Osteocyte (in vitro differentiated cells): ENCODE measurements at regions not wholly inside any gene's neighbourhood (a gene's known extent, or its start where the extent isn't known, plus 50 kb on each side); places are given as distances from the start of the nearest gene placed in this dataset.

Experiments
- DNase-seq: peaks from one replicate; pipeline ENCODE4 v3.0.0; 2021; ENCODE audit warnings: mixed read lengths; ENCODE audit not compliant: unreplicated experiment; ENCODE audit errors: extremely low spot score
- H3K27ac Mint-ChIP-seq: one replicate; pipeline ENCODE4 v1.8.0; 2021; ENCODE audit warnings: mild to moderate bottlenecking, mixed read lengths; ENCODE audit not compliant: unreplicated experiment
- H3K27me3 Mint-ChIP-seq: one replicate; pipeline ENCODE4 v1.8.0; 2021; ENCODE audit warnings: mixed read lengths; ENCODE audit not compliant: unreplicated experiment
- H3K36me3 Mint-ChIP-seq: one replicate; pipeline ENCODE4 v1.8.0; 2021; ENCODE audit warnings: mixed read lengths; ENCODE audit not compliant: unreplicated experiment
- H3K4me1 Mint-ChIP-seq: one replicate; pipeline ENCODE4 v1.8.0; 2021; ENCODE audit warnings: mixed read lengths; ENCODE audit not compliant: unreplicated experiment
- H3K4me3 Mint-ChIP-seq: one replicate; pipeline ENCODE4 v1.8.0; 2021; ENCODE audit warnings: mild to moderate bottlenecking, moderate library complexity, mixed read lengths; ENCODE audit not compliant: unreplicated experiment
- H3K9me3 Mint-ChIP-seq: one replicate; pipeline ENCODE4 v1.8.0; 2021; ENCODE audit warnings: mixed read lengths; ENCODE audit not compliant: unreplicated experiment
- CTCF ChIP-seq: fragments of 200-600 bp; sonication (generic); IDR thresholded peaks from 2 replicates; pipeline ENCODE4 v1.5.0; 2021; ENCODE audit warnings: antibody characterized with exemption, mild to moderate bottlenecking, moderate library complexity

GRCh38 chr5:123720955-123721354 is 209.0 kb downstream of the CSNK1G3 start:
- Mint-ChIP-seq H3K9me3 (peaks cover 13% of the 10 kb centered on the region), H3K4me3 (no peak overlapping the region), H3K4me1 (peaks cover 9% of the 10 kb centered on the region), H3K36me3 (no peaks in the 10 kb centered on the region), H3K27me3 (no peaks in the 10 kb centered on the region), H3K27ac (no peak overlapping the region)
- DNase-seq = no peak
- TF ChIP-seq CTCF = no peak

- no peak overlapping the region for H3K27ac Mint-ChIP-seq
- H3K9me3 Mint-ChIP-seq = peaks cover 12% of the 10 kb centered on the region
- peaks cover 9% of the 10 kb centered on the region for H3K4me1 Mint-ChIP-seq
- no peaks in the 10 kb centered on the region for H3K36me3 Mint-ChIP-seq
- TF ChIP-seq CTCF = no peak
- no peak for DNase-seq
- H3K27me3 Mint-ChIP-seq = no peaks in the 10 kb centered on the region
- H3K4me3 Mint-ChIP-seq = no peak overlapping the region
Observed at GRCh38 chr5:123720339-123720738, 208.4 kb downstream of the CSNK1G3 start.

DNA sequence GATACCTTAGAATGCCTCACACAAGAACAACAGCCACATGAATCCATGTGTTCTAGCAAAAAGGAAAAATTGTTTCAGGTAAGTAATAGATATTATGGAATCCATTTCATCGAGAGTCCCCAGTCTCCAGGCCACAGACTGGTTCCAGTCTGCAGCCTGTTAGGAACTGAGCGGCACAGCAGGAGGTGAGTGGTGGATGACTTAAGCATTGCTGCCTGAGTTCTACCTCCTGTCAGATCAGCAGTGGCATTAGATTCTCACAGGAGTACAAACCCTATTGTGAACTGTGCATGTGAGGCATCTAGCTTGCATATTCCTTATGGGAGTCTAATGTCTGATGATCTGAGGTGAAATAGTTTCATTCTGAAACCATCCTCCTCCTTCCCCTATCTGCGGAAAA is 207.0 kb downstream of the CSNK1G3 start:
- Mint-ChIP-seq H3K27me3 (no peaks in the 10 kb centered on the region), H3K4me1 (peaks cover 9% of the 10 kb centered on the region), H3K36me3 (no peaks in the 10 kb centered on the region), H3K27ac (no peak overlapping the region), H3K9me3 (peaks cover 12% of the 10 kb centered on the region), H3K4me3 (no peak overlapping the region)
- no peak for TF ChIP-seq CTCF
- no peak for DNase-seq

- peaks cover 16% of the 10 kb centered on the region for H3K9me3 Mint-ChIP-seq
- H3K27me3 Mint-ChIP-seq = no peaks in the 10 kb centered on the region
- H3K4me3 Mint-ChIP-seq = no peak overlapping the region
- DNase-seq = no peak
- H3K4me1 Mint-ChIP-seq = peaks cover 9% of the 10 kb centered on the region
- no peak overlapping the region for H3K27ac Mint-ChIP-seq
- peaks cover 2% of the 10 kb centered on the region for H3K36me3 Mint-ChIP-seq
- TF ChIP-seq CTCF = no peak
Observed at GRCh38 chr5:123718238-123718637, 206.3 kb downstream of the CSNK1G3 start.

- H3K9me3 Mint-ChIP-seq = peaks cover 22% of the 10 kb centered on the region
- H3K4me1 Mint-ChIP-seq = peaks cover 9% of the 10 kb centered on the region
- DNase-seq = no peak
- H3K27ac Mint-ChIP-seq = no peak overlapping the region
- peaks cover 3% of the 10 kb centered on the region for H3K36me3 Mint-ChIP-seq
- TF ChIP-seq CTCF = no peak
- no peaks in the 10 kb centered on the region for H3K27me3 Mint-ChIP-seq
- H3K4me3 Mint-ChIP-seq = no peak overlapping the region
Observed at GRCh38 chr5:123717139-123717538, 205.2 kb downstream of the CSNK1G3 start.
